SU-DHL-6 (cell line): ENCODE measurements at regions not wholly inside any gene's neighbourhood (a gene's known extent, or its start where the extent isn't known, plus 50 kb on each side); places are given as distances from the start of the nearest gene placed in this dataset.

Experiments used
- CTCF ChIP-seq: fragments of 200-600 bp; sonication (generic); IDR thresholded peaks from one replicate; pipeline ENCODE4 v1.5.1; 2017; ENCODE audit warnings: antibody characterized with exemption, mild to moderate bottlenecking, low read length, moderate library complexity; ENCODE audit not compliant: insufficient read depth, poor library complexity, severe bottlenecking
- EZH2phosphoT487 ChIP-seq: fragments of 200-600 bp; sonication (generic), shearing (Covaris generic); conservative IDR thresholded peaks from 2 replicates; pipeline ENCODE4 v1.6.1; 2018; ENCODE audit warnings: mild to moderate bottlenecking, antibody characterized with exemption, low read length, moderate library complexity, mixed read lengths

GRCh38 chr3:163518065-163518464 lies 1560.2 kb downstream of the SI start:
- TF ChIP-seq CTCF (no peak), EZH2phosphoT487 (no peak)
